WERI-Rb-1 (cell line): ENCODE measurements at regions not wholly inside any gene's neighbourhood (a gene's known extent, or its start where the extent isn't known, plus 50 kb on each side); places are given as distances from the start of the nearest gene placed in this dataset.

Experiments used
- DNase-seq: peaks from one replicate; pipeline ENCODE4 v3.0.0-alpha.2; 2020
- H3K27ac ChIP-seq: fragments of 250-450 bp; sonication (Bioruptor Pico); 2 replicates; pipeline ENCODE4 v1.5.1; 2020; ENCODE audit warnings: mild to moderate bottlenecking, moderate library complexity
- H3K27me3 ChIP-seq: fragments of 250-450 bp; sonication (Bioruptor Pico); 2 replicates; pipeline ENCODE4 v1.5.1; 2021; ENCODE audit warnings: mild to moderate bottlenecking, low read depth, moderate library complexity; ENCODE audit not compliant: insufficient read depth, severe bottlenecking
- H3K36me3 ChIP-seq: fragments of 250-450 bp; sonication (Bioruptor Pico); 2 replicates; pipeline ENCODE4 v1.5.1; 2020; ENCODE audit warnings: mild to moderate bottlenecking, moderate library complexity
- H3K4me3 ChIP-seq: 2 replicates; pipeline ENCODE4 v1.5.1; 2011; ENCODE audit warnings: low read depth, mild to moderate bottlenecking, control low read depth, low read length
- H3K9me3 ChIP-seq: fragments of 250-450 bp; sonication (Bioruptor Pico); 2 replicates; pipeline ENCODE4 v1.5.1; 2021; ENCODE audit warnings: mild to moderate bottlenecking, moderate library complexity; ENCODE audit not compliant: severe bottlenecking
- TF ChIP-seq, protein P1 (sequence below): IDR thresholded peaks from 2 replicates; pipeline ENCODE4 v1.5.1; 2011; ENCODE audit warnings: low read depth, mild to moderate bottlenecking, control low read depth, inconsistent platforms, low read length

DNA sequence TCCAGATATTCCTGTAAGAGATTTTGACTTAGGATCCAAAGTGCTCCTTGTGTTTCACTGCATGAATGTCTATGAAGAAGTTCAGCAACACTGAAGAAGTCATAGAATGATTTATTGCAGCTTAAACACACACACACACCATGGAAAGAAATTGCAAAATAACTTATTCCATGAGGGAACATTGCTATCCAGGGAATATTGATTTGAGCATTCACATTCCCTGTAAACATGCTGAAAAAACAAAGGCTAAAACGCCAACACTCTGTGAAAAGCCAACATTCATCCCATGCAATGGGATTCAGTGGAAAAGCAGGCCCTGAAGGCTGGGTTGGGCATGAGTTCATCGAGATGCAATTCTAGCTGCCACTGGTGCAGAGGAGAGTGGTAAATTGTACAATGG, 109.6 kb upstream of the CXCL14 start:
- no peak for DNase-seq
- H3K36me3 ChIP-seq: no peaks in the 10 kb centered on the region
- H3K27me3 ChIP-seq: peaks cover 23% of the 10 kb centered on the region
- H3K27ac ChIP-seq: no peak overlapping the region
- H3K4me3 ChIP-seq: no peak overlapping the region
- TF ChIP-seq, protein P1, sequence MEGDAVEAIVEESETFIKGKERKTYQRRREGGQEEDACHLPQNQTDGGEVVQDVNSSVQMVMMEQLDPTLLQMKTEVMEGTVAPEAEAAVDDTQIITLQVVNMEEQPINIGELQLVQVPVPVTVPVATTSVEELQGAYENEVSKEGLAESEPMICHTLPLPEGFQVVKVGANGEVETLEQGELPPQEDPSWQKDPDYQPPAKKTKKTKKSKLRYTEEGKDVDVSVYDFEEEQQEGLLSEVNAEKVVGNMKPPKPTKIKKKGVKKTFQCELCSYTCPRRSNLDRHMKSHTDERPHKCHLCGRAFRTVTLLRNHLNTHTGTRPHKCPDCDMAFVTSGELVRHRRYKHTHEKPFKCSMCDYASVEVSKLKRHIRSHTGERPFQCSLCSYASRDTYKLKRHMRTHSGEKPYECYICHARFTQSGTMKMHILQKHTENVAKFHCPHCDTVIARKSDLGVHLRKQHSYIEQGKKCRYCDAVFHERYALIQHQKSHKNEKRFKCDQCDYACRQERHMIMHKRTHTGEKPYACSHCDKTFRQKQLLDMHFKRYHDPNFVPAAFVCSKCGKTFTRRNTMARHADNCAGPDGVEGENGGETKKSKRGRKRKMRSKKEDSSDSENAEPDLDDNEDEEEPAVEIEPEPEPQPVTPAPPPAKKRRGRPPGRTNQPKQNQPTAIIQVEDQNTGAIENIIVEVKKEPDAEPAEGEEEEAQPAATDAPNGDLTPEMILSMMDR: no peak
- H3K9me3 ChIP-seq: no peaks in the 10 kb centered on the region

DNA sequence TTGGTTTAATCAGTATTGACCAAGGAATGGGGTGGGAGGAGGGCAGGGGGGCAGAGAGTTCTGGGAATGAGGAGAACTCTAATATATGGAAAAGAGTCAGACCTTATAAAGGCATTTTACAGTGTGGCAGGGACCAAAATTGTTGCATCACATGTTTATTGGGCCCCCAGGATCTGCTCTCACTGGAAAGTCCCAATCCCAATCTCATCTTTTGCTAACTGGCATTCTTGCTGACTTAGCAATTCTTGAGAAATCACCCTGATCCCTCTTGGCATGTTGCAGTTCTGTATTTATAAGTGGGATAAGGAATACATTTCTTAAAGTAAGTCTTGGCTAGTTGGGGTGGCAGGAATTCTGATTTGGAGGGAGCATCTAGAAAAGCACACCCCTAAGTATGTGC, 104.4 kb upstream of the CXCL14 start:
- H3K27ac ChIP-seq: no peak overlapping the region
- DNase-seq: no peak
- H3K27me3 ChIP-seq: no peaks in the 10 kb centered on the region
- H3K9me3 ChIP-seq: peaks cover 8% of the 10 kb centered on the region
- H3K4me3 ChIP-seq: no peak overlapping the region
- TF ChIP-seq, protein P1: no peak
- H3K36me3 ChIP-seq: no peaks in the 10 kb centered on the region

DNA sequence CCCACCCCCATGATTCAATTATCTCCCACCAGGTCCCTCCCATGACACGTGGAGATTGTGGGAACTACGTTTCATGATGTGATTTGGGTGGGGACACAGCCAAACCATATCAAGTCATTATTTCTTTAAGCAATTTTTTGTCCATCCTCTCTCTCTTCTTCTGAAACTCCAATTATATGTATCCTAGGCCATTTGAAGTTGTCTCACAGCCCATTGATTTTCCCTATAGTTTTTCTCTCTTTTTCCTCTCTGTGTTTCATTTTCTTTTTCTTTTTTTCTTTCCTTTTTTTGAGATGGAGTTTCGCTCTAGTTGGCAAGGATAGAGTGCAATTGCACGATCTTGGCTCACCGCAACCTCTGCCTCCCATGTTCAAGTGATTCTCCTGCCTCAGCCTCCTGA, 101.9 kb upstream of the CXCL14 start:
- TF ChIP-seq, protein P1: no peak

DNA sequence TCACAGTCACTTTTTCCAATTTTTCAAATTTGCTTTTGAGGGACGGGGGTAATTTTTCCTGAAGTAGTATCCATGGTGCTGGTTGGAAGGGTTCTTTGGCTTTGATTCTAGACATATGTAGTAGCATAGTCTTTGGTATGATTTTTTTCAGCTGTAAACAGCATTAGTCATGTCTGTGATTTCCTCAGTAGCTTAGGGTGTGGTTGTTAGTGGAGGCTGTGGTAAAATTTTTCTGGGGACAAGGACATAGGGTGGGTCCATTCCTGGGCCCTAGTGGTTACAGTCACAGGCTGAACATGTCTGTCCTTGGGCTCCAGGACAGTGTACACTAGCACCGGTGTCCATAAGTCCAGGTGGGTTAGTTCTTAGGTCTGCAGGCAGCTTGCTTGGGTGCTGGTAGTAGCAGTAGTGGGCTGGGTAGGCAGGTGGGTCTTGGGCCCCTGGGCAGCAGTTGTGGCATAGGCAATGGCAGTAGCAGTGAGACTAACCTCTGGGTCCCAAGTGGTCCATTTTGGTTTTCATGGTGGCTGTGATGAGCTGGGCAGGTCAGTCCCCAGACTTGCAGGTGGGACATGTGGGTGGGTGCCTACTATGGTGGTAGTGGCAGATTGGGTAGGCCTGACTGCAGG, 100.0 kb upstream of the CXCL14 start:
- H3K4me3 ChIP-seq: no peak overlapping the region
- H3K36me3 ChIP-seq: no peaks in the 10 kb centered on the region
- H3K27me3 ChIP-seq: peaks cover 6% of the 10 kb centered on the region
- H3K9me3 ChIP-seq: peaks cover 21% of the 10 kb centered on the region
- TF ChIP-seq, protein P1: no peak
- H3K27ac ChIP-seq: no peak overlapping the region
- no peak for DNase-seq

More for the DNA sequence above, 101.9 kb upstream of the CXCL14 start:
- H3K9me3 ChIP-seq: peaks cover 17% of the 10 kb centered on the region
- peaks cover 6% of the 10 kb centered on the region for H3K27me3 ChIP-seq
- no peak for DNase-seq
- no peak overlapping the region for H3K27ac ChIP-seq
- H3K36me3 ChIP-seq: no peaks in the 10 kb centered on the region
- no peak overlapping the region for H3K4me3 ChIP-seq

DNA sequence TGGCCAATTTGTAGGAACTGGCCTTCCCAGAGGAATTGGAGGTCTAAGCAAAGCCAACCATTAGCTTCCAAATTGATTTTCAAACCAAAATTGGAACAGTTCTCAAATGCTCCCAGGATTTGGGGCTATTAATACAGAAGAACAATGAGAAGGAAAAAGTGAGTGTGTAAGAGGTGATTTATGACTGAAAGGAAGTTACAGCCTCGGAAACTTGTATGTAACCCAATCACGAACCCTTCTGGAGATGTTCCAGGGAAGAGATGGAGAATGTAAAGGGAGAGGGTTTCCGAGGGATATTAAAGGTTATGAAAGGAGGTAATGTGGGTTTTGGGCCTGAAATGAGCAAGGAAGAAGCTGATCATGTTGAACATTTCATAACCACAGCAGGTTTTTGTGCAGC, 93.2 kb upstream of the CXCL14 start:
- Histone ChIP-seq H3K27ac (no peak overlapping the region), H3K9me3 (peaks cover 4% of the 10 kb centered on the region), H3K27me3 (peaks cover 6% of the 10 kb centered on the region), H3K4me3 (no peak overlapping the region), H3K36me3 (no peaks in the 10 kb centered on the region)
- TF ChIP-seq, protein P1: no peak
- DNase-seq: no peak

DNA sequence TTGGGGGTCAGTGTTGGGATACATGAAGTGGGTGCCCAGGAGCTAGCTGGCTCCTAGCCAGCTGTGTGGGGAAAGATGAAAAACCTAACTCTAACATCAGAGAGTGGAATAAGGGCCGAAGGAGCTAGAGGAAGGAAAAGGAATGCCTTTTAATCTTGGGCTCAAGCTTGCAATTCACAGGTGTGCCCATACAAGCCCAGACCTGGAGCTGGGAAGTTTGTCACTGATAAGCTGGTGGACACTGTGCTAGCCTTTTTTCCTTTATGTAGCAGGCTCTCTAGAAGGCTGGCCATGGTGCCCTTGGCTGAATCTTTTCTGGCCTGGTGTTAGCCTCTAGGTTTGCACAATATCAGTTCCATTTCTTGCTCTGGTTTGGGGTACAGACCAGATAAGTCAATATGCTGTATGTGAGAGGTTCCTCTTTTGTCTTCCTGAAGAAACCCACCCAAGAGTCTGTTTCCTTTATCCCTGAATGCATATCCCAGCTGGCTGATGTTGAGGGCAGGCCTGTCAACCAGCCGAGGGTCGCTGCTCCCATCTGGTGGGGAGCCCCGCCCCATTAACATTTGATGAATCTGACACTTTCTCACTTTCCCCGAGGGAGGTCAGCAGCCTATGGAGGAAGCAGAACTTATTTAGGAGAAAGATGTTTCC, 92.4 kb upstream of the CXCL14 start:
- no peaks in the 10 kb centered on the region for H3K36me3 ChIP-seq
- TF ChIP-seq, protein P1: no peak

More for the DNA sequence above, 92.4 kb upstream of the CXCL14 start:
- Histone ChIP-seq H3K27me3 (peaks cover 2% of the 10 kb centered on the region), H3K27ac (no peak overlapping the region), H3K9me3 (peaks cover 4% of the 10 kb centered on the region), H3K4me3 (no peak overlapping the region)
- no peak for DNase-seq
